A549 (cell line): ENCODE measurements at regions not wholly inside any gene's neighbourhood (a gene's known extent, or its start where the extent isn't known, plus 50 kb on each side); places are given as distances from the start of the nearest gene placed in this dataset.

ENCODE experiments used
- ATAC-seq, 2 experiments: fragments of 200-7000 bp in 1 of 2; fragments of >200 bp in 1 of 2; cut with Nextera tagmentation in 1 of 2; cut with Tn5 transposase in 1 of 2; 3 replicates each; pipeline versions ENCODE4 v1.8.0 to v1.9.1; 2018 to 2020; ENCODE audit warnings: mild to moderate bottlenecking in 1 of 2, moderate library complexity in 1 of 2
- CTCF ChIA-PET: fragments of 300-600 bp; sonication (Branson Sonifier 250); formaldehyde crosslinking; extraction: SDS; loops from one replicate; lab custom pipeline; 2021; ENCODE audit warnings: antibody characterized with exemption, inconsistent platforms; lab: Yijun Ruan, JAX
- POLR2A ChIA-PET: fragments of 350-600 bp; formaldehyde crosslinking; extraction: SDS; loops from one replicate; lab custom pipeline; 2021; ENCODE audit warnings: antibody characterized with exemption, inconsistent platforms; lab: Yijun Ruan, JAX
- DNase-seq, 2 experiments: peaks; one replicate each; pipeline versions ENCODE4 v3.0.0 to v3.0.0-alpha.2; 2011 to 2016; ENCODE audit warnings: low read depth in 1 of 2, low spot score in 1 of 2
- FAIRE-seq: peaks from 2 replicates; lab custom pipeline; 2011; peaks lifted over from hg19 to GRCh38; lab: Jason Lieb, UNC
- H3K27ac ChIP-seq, 2 experiments: fragments of >200 bp; sonication (Bioruptor Twin); formaldehyde crosslinking; 3 replicates each; pipeline ENCODE4 v1.5.1; 2016 to 2017
- H3K4me1 ChIP-seq: fragments of >200 bp; sonication (Bioruptor Twin); formaldehyde crosslinking; 3 replicates; pipeline ENCODE4 v1.6.1; 2016
- H3K4me2 ChIP-seq: fragments of >200 bp; sonication (Bioruptor Twin); formaldehyde crosslinking; 3 replicates; pipeline ENCODE4 v1.6.1; 2016
- H3K4me3 ChIP-seq: fragments of >200 bp; sonication (Bioruptor Twin); formaldehyde crosslinking; 3 replicates; pipeline ENCODE4 v1.5.1; 2016
- H3K9me3 ChIP-seq: fragments of >200 bp; sonication (Bioruptor Twin); formaldehyde crosslinking; 3 replicates; pipeline ENCODE4 v1.6.1; 2016
- BCL3 ChIP-seq: fragments of >200 bp; sonication (Bioruptor Twin); formaldehyde crosslinking; IDR thresholded peaks from 3 replicates; pipeline ENCODE4 v1.6.1; 2016
- CBX8 ChIP-seq: fragments of 200-600 bp; sonication (generic); IDR thresholded peaks from 2 replicates; pipeline ENCODE4 v1.6.1; 2016
- E2F6 ChIP-seq: IDR thresholded peaks from 2 replicates; pipeline ENCODE4 v1.6.1; 2012; ENCODE audit warnings: low read depth, borderline replicate concordance
- EHMT2 ChIP-seq: fragments of 200-600 bp; sonication (generic); IDR thresholded peaks from 2 replicates; pipeline ENCODE4 v1.6.1; 2016; ENCODE audit warnings: antibody characterized with exemption, low read depth, mild to moderate bottlenecking, moderate library complexity
- ELK1 ChIP-seq: fragments of 150-350 bp; IDR thresholded peaks from 2 replicates; pipeline ENCODE4 v1.6.1; 2014; ENCODE audit warnings: low read depth, mild to moderate bottlenecking, low read length
- ESRRA ChIP-seq: fragments of 150-350 bp; IDR thresholded peaks from 2 replicates; pipeline ENCODE4 v1.6.1; 2014; ENCODE audit warnings: mild to moderate bottlenecking, low read length, borderline replicate concordance
- FOSB ChIP-seq: fragments of 250-450 bp; sonication (Bioruptor Pico); IDR thresholded peaks from 2 replicates; pipeline ENCODE4 v1.5.0; 2020; ENCODE audit warnings: mild to moderate bottlenecking, moderate library complexity
- FOXS1 ChIP-seq: fragments of 250-450 bp; sonication (Bioruptor Pico); IDR thresholded peaks from 2 replicates; pipeline ENCODE4 v1.5.0; 2020; ENCODE audit warnings: mild to moderate bottlenecking, moderate library complexity
- HDAC2 ChIP-seq: fragments of 200-600 bp; sonication (generic); IDR thresholded peaks from 2 replicates; pipeline ENCODE4 v1.6.1; 2016
- HEYL ChIP-seq: fragments of 250-450 bp; sonication (Bioruptor Pico); IDR thresholded peaks from 2 replicates; pipeline ENCODE4 v1.8.0; 2021; ENCODE audit warnings: mild to moderate bottlenecking, moderate library complexity
- HMGXB4 ChIP-seq: fragments of 250-450 bp; sonication (Bioruptor Pico); IDR thresholded peaks from 2 replicates; pipeline ENCODE4 v1.5.0; 2021; ENCODE audit warnings: mild to moderate bottlenecking, moderate library complexity, borderline replicate concordance
- HOXA7 ChIP-seq: fragments of 250-450 bp; sonication (Bioruptor Pico); IDR thresholded peaks from 2 replicates; pipeline ENCODE4 v1.5.0; 2020; ENCODE audit warnings: mild to moderate bottlenecking, moderate library complexity
- JUN ChIP-seq, 2 experiments: fragments of >200 bp; sonication (Bioruptor Twin); formaldehyde crosslinking; IDR thresholded peaks; 2 replicates in 1 of 2; 3 replicates in 1 of 2; pipeline ENCODE4 v1.6.1; 2016 to 2017
- JUNB ChIP-seq: fragments of >200 bp; sonication (Bioruptor Twin); formaldehyde crosslinking; IDR thresholded peaks from 2 replicates; pipeline ENCODE4 v1.6.1; 2016
- KDM5A ChIP-seq: fragments of 200-600 bp; sonication (generic); IDR thresholded peaks from 2 replicates; pipeline ENCODE4 v1.6.1; 2016; ENCODE audit warnings: antibody characterized with exemption, mild to moderate bottlenecking
- NFE2L2 ChIP-seq: fragments of 150-350 bp; conservative IDR thresholded peaks from 2 replicates; pipeline ENCODE4 v1.6.1; 2014; ENCODE audit warnings: low read length
- NPAS2 ChIP-seq: fragments of 250-450 bp; sonication (Bioruptor Pico); IDR thresholded peaks from 2 replicates; pipeline ENCODE4 v1.8.0; 2022; ENCODE audit warnings: mild to moderate bottlenecking, moderate library complexity, borderline replicate concordance
- PBX3 ChIP-seq: IDR thresholded peaks from 2 replicates; pipeline ENCODE4 v1.6.1; 2012
- RAD21 ChIP-seq, 2 experiments: fragments of >200 bp in 1 of 2; sonication (Bioruptor Twin) in 1 of 2; formaldehyde crosslinking in 1 of 2; IDR thresholded peaks in 1 of 2; conservative IDR thresholded peaks in 1 of 2; 2 replicates in 1 of 2; 3 replicates in 1 of 2; pipeline ENCODE4 v1.6.1; 2012 to 2018; ENCODE audit warnings: inconsistent platforms in 1 of 2
- RARB ChIP-seq: fragments of 250-450 bp; sonication (Bioruptor Pico); IDR thresholded peaks from 2 replicates; pipeline ENCODE4 v1.8.0; 2021; ENCODE audit warnings: mild to moderate bottlenecking, moderate library complexity
- RCOR1 ChIP-seq: fragments of 150-350 bp; IDR thresholded peaks from 2 replicates; pipeline ENCODE4 v1.6.1; 2014; ENCODE audit warnings: antibody characterized with exemption, low read length, low read depth
- RFX5 ChIP-seq: fragments of 450-650 bp; IDR thresholded peaks from 2 replicates; pipeline ENCODE4 v1.7.1; 2014; ENCODE audit warnings: antibody characterized with exemption, mild to moderate bottlenecking, moderate library complexity
- RNF2 ChIP-seq: fragments of 200-600 bp; sonication (generic); IDR thresholded peaks from 2 replicates; pipeline ENCODE4 v1.6.1; 2016; ENCODE audit warnings: low read depth, mild to moderate bottlenecking, antibody characterized with exemption, moderate library complexity, borderline replicate concordance
- SMC3 ChIP-seq: fragments of >200 bp; sonication (Bioruptor Twin); formaldehyde crosslinking; IDR thresholded peaks from 3 replicates; pipeline ENCODE4 v1.6.1; 2018; ENCODE audit warnings: inconsistent platforms
- TP53 ChIP-seq: fragments of 250-450 bp; sonication (Bioruptor Pico); IDR thresholded peaks from 2 replicates; pipeline ENCODE4 v1.5.0; 2021; ENCODE audit warnings: mild to moderate bottlenecking, moderate library complexity
- ZC3H11A ChIP-seq: fragments of 450-650 bp; IDR thresholded peaks from 2 replicates; pipeline ENCODE4 v1.6.1; 2014; ENCODE audit warnings: antibody characterized with exemption, mild to moderate bottlenecking
- ZSCAN20 ChIP-seq: fragments of 250-450 bp; sonication (Bioruptor Pico); IDR thresholded peaks from 2 replicates; pipeline ENCODE4 v1.8.0; 2022; ENCODE audit warnings: mild to moderate bottlenecking, moderate library complexity
- WGBS: methylation state at CpG from one replicate; pipeline ENCODE4 v1.1.6; 2017; ENCODE audit errors: missing lambda C conversion rate; 5-methylcytosine and 5-hydroxymethylcytosine counted together

GRCh38 chr1:95625224-95625623 is 391.2 kb downstream of the RWDD3 start (continued):
- no peak for TF ChIP-seq ESRRA
- TF ChIP-seq RFX5 = no peak
- TF ChIP-seq NFE2L2 = no peak
- no peak for TF ChIP-seq RCOR1

- no peaks in the 10 kb centered on the region for H3K9me3 ChIP-seq
- CTCF ChIA-PET = no interaction called here
- H3K4me3 ChIP-seq = no peak overlapping the region
- no peaks in the 10 kb centered on the region for H3K4me1 ChIP-seq
- DNase-seq (no peak), ATAC-seq (no peak), FAIRE-seq (no peak)
- no peak overlapping the region for H3K27ac ChIP-seq
- TF ChIP-seq CBX8 (no peak), ZSCAN20 (CRISPR knock-in tag) (no peak), KDM5A (no peak), NPAS2 (no peak), FOSB (CRISPR knock-in tag) (no peak), ELK1 (no peak), RNF2 (no peak), RCOR1 (no peak), RARB (CRISPR knock-in tag) (no peak)
- no peak overlapping the region for H3K4me2 ChIP-seq
- 25% methylated on average over 6 of the region's 6 CpGs for WGBS
- POLR2A ChIA-PET = no interaction called here
Measured at GRCh38 chr1:95627244-95627643, 393.2 kb downstream of the RWDD3 start.

- 62% methylated on average over 3 of the region's 3 CpGs for WGBS
- DNase-seq = no peak
- ChIA-PET CTCF (no interaction called here), POLR2A (no interaction called here)
- TF ChIP-seq JUNB (no peak), EHMT2 (no peak), HEYL (CRISPR knock-in tag) (no peak), RFX5 (no peak), E2F6 (no peak), BCL3 (no peak)
- Histone ChIP-seq H3K4me2 (no peak overlapping the region), H3K4me3 (no peak overlapping the region), H3K4me1 (no peaks in the 10 kb centered on the region), H3K27ac (no peak overlapping the region), H3K9me3 (no peaks in the 10 kb centered on the region)
- no peak for ATAC-seq
- no peak for FAIRE-seq
Measured at GRCh38 chr1:95631695-95632094, 397.7 kb downstream of the RWDD3 start.

GRCh38 chr1:95635811-95636210 is 401.8 kb downstream of the RWDD3 start:
- no peak overlapping the region for H3K4me2 ChIP-seq
- H3K27ac ChIP-seq = no peak overlapping the region
- TF ChIP-seq ZSCAN20 (CRISPR knock-in tag) (no peak), CBX8 (no peak), ZC3H11A (no peak), RAD21 (conservative IDR thresholded peaks at IDR 0.05 in 1 of 2, IDR thresholded peaks at IDR 0.05 in 1 of 2) (no peak), PBX3 (no peak), TP53 (CRISPR knock-in tag) (no peak), SMC3 (no peak), HDAC2 (no peak), RCOR1 (no peak), FOXS1 (no peak), KDM5A (no peak), JUN (IDR thresholded peaks at IDR 0.05) (no peak), HMGXB4 (CRISPR knock-in tag) (no peak), HOXA7 (no peak), RARB (CRISPR knock-in tag) (no peak)
- no peaks in the 10 kb centered on the region for H3K4me1 ChIP-seq
- no peak for ATAC-seq
- no peaks in the 10 kb centered on the region for H3K9me3 ChIP-seq
- ChIA-PET CTCF (no interaction called here), POLR2A (no interaction called here)
- 20% methylated on average over 3 of the region's 3 CpGs for WGBS
- H3K4me3 ChIP-seq = no peak overlapping the region
- no peak for DNase-seq
- FAIRE-seq = no peak
